ENCODE measurements at regions not wholly inside any gene's neighbourhood (a gene's known extent, or its start where the extent isn't known, plus 50 kb on each side); places are given as distances from the start of the nearest gene placed in this dataset.

DNA sequence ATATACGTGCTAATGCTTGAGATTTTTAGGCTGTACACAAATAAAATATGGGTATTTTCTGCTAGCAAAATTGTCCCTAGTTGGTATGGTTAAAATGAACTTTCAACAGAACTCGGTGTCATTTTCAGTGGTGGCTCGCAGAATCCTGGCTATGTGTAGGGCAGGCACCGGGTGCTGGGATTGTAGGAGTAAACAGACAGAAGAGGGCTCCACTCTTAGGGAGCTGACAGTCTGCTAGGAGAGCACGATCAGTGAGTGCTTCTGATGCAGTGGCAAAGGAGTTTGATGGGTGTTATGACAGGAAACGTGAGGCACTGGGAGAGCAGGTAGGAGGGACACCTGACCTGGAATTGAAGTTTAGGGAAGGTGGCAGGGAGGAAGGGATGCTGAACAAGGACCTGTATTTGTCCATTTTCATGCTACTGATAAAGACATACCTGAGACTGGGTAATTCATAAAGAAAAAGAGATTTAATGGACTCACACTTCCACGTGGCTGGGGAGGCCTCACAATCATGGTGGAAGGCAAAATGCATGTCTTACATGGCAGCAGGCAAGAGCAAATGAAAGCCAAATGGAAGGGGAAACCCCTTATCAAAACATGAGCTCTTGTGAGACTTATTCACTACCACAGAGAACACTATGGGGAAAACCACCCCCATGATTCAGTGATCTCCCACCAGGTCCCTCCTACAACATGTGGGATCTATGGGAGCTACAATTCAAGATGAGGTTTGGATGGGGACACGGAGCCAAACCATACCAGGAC lies 105.4 kb upstream of the LCLAT1 start:
- H3K4me3 Mint-ChIP-seq: no peak overlapping the region
- peaks cover 7 to 8% of the 10 kb centered on the region in 2 experiments for H3K4me1 Mint-ChIP-seq
- H3K27me3 ChIP-seq (ENCODE audit: insufficient read depth, low read length): no peaks in the 10 kb centered on the region
- no peak overlapping the region for H2AK5ac ChIP-seq (ENCODE audit: insufficient read length, low read length)
- no peak overlapping the region for H2BK12ac ChIP-seq (ENCODE audit: insufficient read length, low read depth, low read length)
- no peak overlapping the region for H3K9ac ChIP-seq (ENCODE audit: extremely low read depth, insufficient read length, low read length)
- H2BK120ac ChIP-seq (ENCODE audit: low read depth, low read length, poor library complexity, severe bottlenecking): no peak overlapping the region
- H3K14ac ChIP-seq (ENCODE audit: insufficient read depth, low read length): no peak overlapping the region
- no peak overlapping the region for H3T11ph ChIP-seq (ENCODE audit: low read length)
- H3K23ac ChIP-seq (ENCODE audit: insufficient read length, low read depth, low read length): no peak overlapping the region
- no peak overlapping the region for H4K91ac ChIP-seq (ENCODE audit: insufficient read length, low read depth, low read length)
- no peak overlapping the region for H3K27ac Mint-ChIP-seq
- peaks cover 8% of the 10 kb centered on the region for H3K27me3 Mint-ChIP-seq (ENCODE audit: low read depth)
- no peak overlapping the region for H2BK15ac ChIP-seq (ENCODE audit: low read depth, low read length)
- H3K79me1 ChIP-seq (ENCODE audit: insufficient read depth, low read depth, low read length, poor library complexity, severe bottlenecking): no peaks in the 10 kb centered on the region
- H3K79me2 ChIP-seq (ENCODE audit: insufficient read depth, low read length): no peaks in the 10 kb centered on the region
- H3K4me1 ChIP-seq (ENCODE audit: insufficient read depth, low read length): no peaks in the 10 kb centered on the region
- H4K8ac ChIP-seq (replicated peaks; ENCODE audit: insufficient read length, low read depth, low read length): no peak overlapping the region
- no peak overlapping the region for H4K5ac ChIP-seq (ENCODE audit: insufficient read length, low read depth, low read length)
- peaks cover 21 to 32% (median 25%) of the 10 kb centered on the region in 3 experiments for H3K36me3 Mint-ChIP-seq (ENCODE audit: insufficient read depth in 1 of 3, low read depth in 3 of 3)
- no peak overlapping the region for H2AFZ ChIP-seq (ENCODE audit: low read length)
- TF ChIP-seq, protein P1, sequence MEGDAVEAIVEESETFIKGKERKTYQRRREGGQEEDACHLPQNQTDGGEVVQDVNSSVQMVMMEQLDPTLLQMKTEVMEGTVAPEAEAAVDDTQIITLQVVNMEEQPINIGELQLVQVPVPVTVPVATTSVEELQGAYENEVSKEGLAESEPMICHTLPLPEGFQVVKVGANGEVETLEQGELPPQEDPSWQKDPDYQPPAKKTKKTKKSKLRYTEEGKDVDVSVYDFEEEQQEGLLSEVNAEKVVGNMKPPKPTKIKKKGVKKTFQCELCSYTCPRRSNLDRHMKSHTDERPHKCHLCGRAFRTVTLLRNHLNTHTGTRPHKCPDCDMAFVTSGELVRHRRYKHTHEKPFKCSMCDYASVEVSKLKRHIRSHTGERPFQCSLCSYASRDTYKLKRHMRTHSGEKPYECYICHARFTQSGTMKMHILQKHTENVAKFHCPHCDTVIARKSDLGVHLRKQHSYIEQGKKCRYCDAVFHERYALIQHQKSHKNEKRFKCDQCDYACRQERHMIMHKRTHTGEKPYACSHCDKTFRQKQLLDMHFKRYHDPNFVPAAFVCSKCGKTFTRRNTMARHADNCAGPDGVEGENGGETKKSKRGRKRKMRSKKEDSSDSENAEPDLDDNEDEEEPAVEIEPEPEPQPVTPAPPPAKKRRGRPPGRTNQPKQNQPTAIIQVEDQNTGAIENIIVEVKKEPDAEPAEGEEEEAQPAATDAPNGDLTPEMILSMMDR (conservative IDR thresholded peaks at IDR 0.05): no peak
- H2BK20ac ChIP-seq (ENCODE audit: low read depth, low read length, poor library complexity, severe bottlenecking): no peak overlapping the region
- H3K27ac ChIP-seq (ENCODE audit: insufficient read length, low read depth, low read length): no peak overlapping the region
- H3K4me2 ChIP-seq (ENCODE audit: insufficient read depth, insufficient read length, low read length): no peak overlapping the region
- no CpG with 5 or more reads among the region's 8 CpGs for WGBS (ENCODE audit: extremely low coverage, insufficient read length, low lambda C conversion rate)
- H3K23me2 ChIP-seq (ENCODE audit: insufficient read length, low read depth, low read length, poor library complexity, severe bottlenecking): no peaks in the 10 kb centered on the region
- H3K18ac ChIP-seq (ENCODE audit: insufficient read length, low read depth, low read length): no peak overlapping the region
- no peak overlapping the region for H3K56ac ChIP-seq (ENCODE audit: insufficient read length, low read depth, low read length)
- peaks cover 29 to 30% of the 10 kb centered on the region in 2 experiments for H3K9me3 Mint-ChIP-seq
- no peak overlapping the region for H2BK5ac ChIP-seq (ENCODE audit: insufficient read length, low read length)
- DNase-seq: no peak
- peaks cover 13% of the 10 kb centered on the region for H3K9me3 ChIP-seq (ENCODE audit: control insufficient read depth, low read depth, low read length)
- no peak overlapping the region for H3K4ac ChIP-seq (ENCODE audit: low read depth, low read length)
- no peaks in the 10 kb centered on the region for H4K20me1 ChIP-seq (ENCODE audit: control insufficient read depth, insufficient read depth, insufficient read length)
